GM12878 (cell line): ENCODE measurements at regions not wholly inside any gene's neighbourhood (a gene's known extent, or its start where the extent isn't known, plus 50 kb on each side); places are given as distances from the start of the nearest gene placed in this dataset.

ENCODE experiments used
- ATAC-seq: fragments of 200-7000 bp; cut with Tn5 transposase; 3 replicates; pipeline ENCODE4 v1.9.1; 2020; ENCODE audit warnings: mild to moderate bottlenecking, moderate library complexity
- BruUV-seq: library from RNA; stranded (reverse); fragments of 400-500 nt; replicated peaks from 2 replicates; lab custom pipeline; 2021; lab: Mats Ljungman, UMichigan
- CTCF ChIA-PET: fragments of 300-600 bp; sonication (Branson Sonifier 250); formaldehyde crosslinking; extraction: SDS; loops from one replicate; lab custom pipeline; 2021; ENCODE audit warnings: inconsistent platforms; lab: Yijun Ruan, JAX
- POLR2A ChIA-PET: fragments of 350-600 bp; formaldehyde crosslinking; extraction: SDS; loops from one replicate; lab custom pipeline; 2021; ENCODE audit warnings: inconsistent platforms; lab: Charles Lee
- RAD21 ChIA-PET: fragments of 300-600 bp; sonication (Branson Sonifier 250); formaldehyde crosslinking; loops from one replicate; lab custom pipeline; 2023; ENCODE audit warnings: antibody characterized with exemption; ENCODE audit not compliant: unreplicated experiment; lab: Charles Lee
- SMC1A ChIA-PET: fragments of 300-600 bp; sonication (Branson Sonifier 250); formaldehyde crosslinking; loops from one replicate; lab custom pipeline; 2023; ENCODE audit not compliant: unreplicated experiment, uncharacterized antibody; lab: Charles Lee
- DNase-seq: peaks from one replicate; pipeline ENCODE4 v3.0.0-alpha.2; 2011; ENCODE audit warnings: low read depth, low spot score
- FAIRE-seq: peaks from 3 replicates; lab custom pipeline; 2011; peaks lifted over from hg19 to GRCh38; lab: Jason Lieb, UNC
- H2AFZ ChIP-seq: 2 replicates; pipeline ENCODE4 v1.6.0; 2011; ENCODE audit warnings: low read depth, low read length, control low read depth; ENCODE audit not compliant: control insufficient read depth
- H3K27ac ChIP-seq: 2 replicates; pipeline ENCODE4 v1.5.1; 2011; ENCODE audit warnings: control low read depth; ENCODE audit not compliant: control insufficient read depth, insufficient read depth
- H3K27me3 ChIP-seq, 2 experiments: replicated peaks in 1 of 2; 2 replicates each; pipeline versions ENCODE4 v1.6.0 to v1.6.1; 2011; ENCODE audit warnings: low read length in 1 of 2; ENCODE audit not compliant: control insufficient read depth in 2 of 2, insufficient read depth in 2 of 2
- H3K36me3 ChIP-seq, 2 experiments: 2 replicates each; pipeline ENCODE4 v1.5.1; 2011; ENCODE audit warnings: low read length in 1 of 2; ENCODE audit not compliant: control insufficient read depth in 2 of 2, insufficient read depth in 2 of 2
- H3K4me1 ChIP-seq: 2 replicates; pipeline ENCODE4 v1.6.1; 2011; ENCODE audit warnings: mild to moderate bottlenecking, low read length, moderate library complexity, mixed read lengths; ENCODE audit not compliant: control insufficient read depth, insufficient read depth
- H3K4me2 ChIP-seq: 2 replicates; pipeline ENCODE4 v1.6.0; 2011; ENCODE audit warnings: control low read depth; ENCODE audit not compliant: control insufficient read depth, insufficient read depth
- H3K4me3 ChIP-seq: fragments of 200-600 bp; sonication (generic); 2 replicates; pipeline ENCODE4 v1.5.1; 2016
- H3K79me2 ChIP-seq: 2 replicates; pipeline ENCODE4 v1.6.0; 2011; ENCODE audit warnings: low read length; ENCODE audit not compliant: control insufficient read depth, insufficient read depth
- H3K9ac ChIP-seq: 2 replicates; pipeline ENCODE4 v1.8.0; 2011; ENCODE audit warnings: low read length, control low read depth, mixed read lengths; ENCODE audit not compliant: control insufficient read depth, insufficient read depth
- H3K9me3 ChIP-seq: replicated peaks from 3 replicates; pipeline ENCODE4 v1.5.1; 2011; ENCODE audit warnings: mild to moderate bottlenecking, low read length; ENCODE audit not compliant: control insufficient read depth, insufficient read depth
- H4K20me1 ChIP-seq: 2 replicates; pipeline ENCODE4 v1.6.0; 2011; ENCODE audit not compliant: control insufficient read depth, insufficient read depth
- ATF3 ChIP-seq: IDR thresholded peaks from 2 replicates; pipeline ENCODE4 v1.6.1; 2011; ENCODE audit warnings: low read depth, mild to moderate bottlenecking, low read length, moderate library complexity, borderline replicate concordance; ENCODE audit errors: extremely low read depth
- HDAC6 ChIP-seq: fragments of 200-600 bp; sonication (generic); IDR thresholded peaks from one replicate; pipeline ENCODE4 v1.8.0; 2017; ENCODE audit warnings: antibody characterized with exemption; ENCODE audit not compliant: unreplicated experiment
- IKZF1 ChIP-seq: fragments of 450-650 bp; conservative IDR thresholded peaks from 2 replicates; pipeline ENCODE4 v1.6.1; 2017; ENCODE audit warnings: antibody characterized with exemption, mild to moderate bottlenecking
- NRF1 ChIP-seq: conservative IDR thresholded peaks from 2 replicates; pipeline ENCODE4 v1.6.1; 2011; ENCODE audit warnings: mild to moderate bottlenecking, low read depth, low read length, improper control_type of control experiment
- POLR2A ChIP-seq: IDR thresholded peaks from 2 replicates; pipeline ENCODE4 v1.6.1; 2011; ENCODE audit warnings: low read depth, mild to moderate bottlenecking, low read length
- RB1 ChIP-seq: fragments of 450-650 bp; formaldehyde crosslinking; IDR thresholded peaks from 2 replicates; pipeline ENCODE4 v1.6.1; 2017; ENCODE audit warnings: mild to moderate bottlenecking, borderline replicate concordance
- RBBP5 ChIP-seq: fragments of 200-600 bp; sonication (generic); conservative IDR thresholded peaks from 2 replicates; pipeline ENCODE4 v1.6.1; 2016
- SMARCA5 ChIP-seq: fragments of 450-650 bp; IDR thresholded peaks from 2 replicates; pipeline ENCODE4 v1.6.1; 2017; ENCODE audit warnings: mild to moderate bottlenecking
- USF1 ChIP-seq: IDR thresholded peaks from 2 replicates; pipeline ENCODE4 v1.6.1; 2011; ENCODE audit warnings: borderline replicate concordance, low read depth, mild to moderate bottlenecking, moderate library complexity, mixed read lengths, low read length; ENCODE audit not compliant: insufficient read depth; ENCODE audit errors: extremely low read length
- WGBS: methylation state at CpG from one replicate; pipeline ENCODE4 v1.1.6; 2016; ENCODE audit warnings: low lambda C conversion rate; ENCODE audit not compliant: insufficient replicate concordance, insufficient coverage; ENCODE audit errors: missing lambda C conversion rate; 5-methylcytosine and 5-hydroxymethylcytosine counted together
- in situ Hi-C: fragments of 300-500 bp; cut with MboI; formaldehyde crosslinking; loops from 9 replicates; pipeline ENCODE4 v1.14.3; 2018; ENCODE audit warnings: mixed read lengths
- intact Hi-C: fragments of 100-400 bp; cut with micrococcal nuclease; formaldehyde crosslinking; loops from one replicate; pipeline ENCODE4 v1.14.2; 2022; ENCODE audit not compliant: unreplicated experiment

- ATAC-seq, result no peak
- SMC1A ChIA-PET, result no interaction called here
- DNase-seq, result no peak
- H3K4me2 ChIP-seq, result no peak overlapping the region
- POLR2A ChIA-PET, result no interaction called here
- H4K20me1 ChIP-seq, result no peaks in the 10 kb centered on the region
- H3K27me3 ChIP-seq, result no peaks in the 10 kb centered on the region
- 0% methylated on average over 4 of the region's 4 CpGs for WGBS
- CTCF ChIA-PET, result no interaction called here
- no peak for FAIRE-seq
- no peak overlapping the region for H3K27ac ChIP-seq
- TF ChIP-seq HDAC6, result no peak
- no peak for TF ChIP-seq RB1
- TF ChIP-seq ATF3, result no peak
- TF ChIP-seq SMARCA5, result no peak
- no peak for TF ChIP-seq IKZF1
- TF ChIP-seq RBBP5, result no peak
- TF ChIP-seq USF1, result no peak
- no peak for TF ChIP-seq NRF1
- TF ChIP-seq POLR2A, result no peak
- TF ChIP-seq, all 136 proteins: peak for 0
- no peaks in the 10 kb centered on the region for H3K79me2 ChIP-seq
- RAD21 ChIA-PET, result no interaction called here
- no peak overlapping the region for H3K4me3 ChIP-seq
- no peaks in the 10 kb centered on the region for H3K36me3 ChIP-seq
- intact Hi-C loops (no loop called here), in situ Hi-C loops (no loop called here)
- no peak overlapping the region for H2AFZ ChIP-seq
- BruUV-seq, result no TSS peak
- H3K9me3 ChIP-seq, result no peaks in the 10 kb centered on the region
- no peaks in the 10 kb centered on the region for H3K4me1 ChIP-seq
- no peak overlapping the region for H3K9ac ChIP-seq
Observed at GRCh38 chr16:9447699-9448098, 356.3 kb downstream of the HAPSTR1 start.
